Endothelial cell of umbilical vein (primary cell): ENCODE measurements at regions not wholly inside any gene's neighbourhood (a gene's known extent, or its start where the extent isn't known, plus 50 kb on each side); places are given as distances from the start of the nearest gene placed in this dataset.

Experiments used
- BruUV-seq: library from RNA; stranded (reverse); fragments of 400-500 nt; replicated peaks from 2 replicates; lab custom pipeline; 2021; lab: Mats Ljungman, UMichigan
- CTCF ChIA-PET: fragments of 300-600, 350-600 bp; sonication (Branson Sonifier 250); formaldehyde crosslinking; loops from one replicate; lab custom pipeline; 2021; ENCODE audit warnings: antibody characterized with exemption, inconsistent platforms; lab: Charles Lee
- POLR2A ChIA-PET: fragments of 300-600, 350-600 bp; sonication (Branson Sonifier 250); formaldehyde crosslinking; loops from one replicate; lab custom pipeline; 2021; ENCODE audit warnings: antibody characterized with exemption, inconsistent platforms; lab: Charles Lee
- DNase-seq: peaks from one replicate; pipeline ENCODE4 v3.0.0-alpha.2; 2011; ENCODE audit warnings: low read depth, low spot score
- FAIRE-seq: peaks from 2 replicates; lab custom pipeline; 2011; peaks lifted over from hg19 to GRCh38; lab: Jason Lieb, UNC
- H2AFZ ChIP-seq: 2 replicates; pipeline ENCODE4 v1.6.0; 2012; ENCODE audit warnings: low read depth, low read length, control low read depth, inconsistent platforms
- H3K27ac ChIP-seq: 2 replicates; pipeline ENCODE4 v1.5.1; 2011; ENCODE audit warnings: low read depth, mild to moderate bottlenecking, control low read depth, low read length, moderate library complexity; ENCODE audit not compliant: insufficient read depth
- H3K27me3 ChIP-seq, 2 experiments: 2 replicates each; pipeline versions ENCODE4 v1.6.0 to v1.6.1; 2011; ENCODE audit warnings: low read length in 2 of 2, mixed read lengths in 1 of 2; ENCODE audit not compliant: control insufficient read depth in 2 of 2, insufficient read depth in 2 of 2
- H3K36me3 ChIP-seq, 2 experiments: 2 replicates in 1 of 2; 3 replicates in 1 of 2; pipeline ENCODE4 v1.5.1; 2011; ENCODE audit warnings: low read length in 2 of 2, mild to moderate bottlenecking in 1 of 2, moderate library complexity in 1 of 2; ENCODE audit not compliant: control insufficient read depth in 2 of 2, insufficient read depth in 2 of 2; ENCODE audit errors: extremely low read depth in 1 of 2
- H3K4me1 ChIP-seq: 3 replicates; pipeline ENCODE4 v1.5.1; 2011; ENCODE audit warnings: mild to moderate bottlenecking, low read length; ENCODE audit not compliant: control insufficient read depth, insufficient read depth; ENCODE audit errors: extremely low read depth
- H3K4me2 ChIP-seq: 2 replicates; pipeline ENCODE4 v1.6.1; 2011; ENCODE audit warnings: low read length, control low read depth, mixed read lengths; ENCODE audit not compliant: insufficient read depth
- H3K4me3 ChIP-seq, 3 experiments: fragments of 200-600 bp in 1 of 3; sonication (generic), shearing (Covaris generic) in 1 of 3; replicated peaks in 1 of 3; 2 replicates each; pipeline ENCODE4 v1.5.1; 2011 to 2016; ENCODE audit warnings: control low read depth in 3 of 3, low read length in 3 of 3, mild to moderate bottlenecking in 2 of 3, inconsistent platforms in 1 of 3, low read depth in 1 of 3, moderate library complexity in 1 of 3; ENCODE audit not compliant: insufficient read depth in 1 of 3
- H3K79me2 ChIP-seq: 2 replicates; pipeline ENCODE4 v1.6.0; 2012; ENCODE audit warnings: low read length, inconsistent platforms; ENCODE audit not compliant: control insufficient read depth, insufficient read depth
- H3K9ac ChIP-seq: replicated peaks from 2 replicates; pipeline ENCODE3; 2011; ENCODE audit warnings: low read length, control low read depth; ENCODE audit not compliant: insufficient read depth; ENCODE audit errors: extremely low read depth
- H3K9me1 ChIP-seq: replicated peaks from 3 replicates; pipeline ENCODE4 v1.6.0; 2011; ENCODE audit warnings: mild to moderate bottlenecking, low read length; ENCODE audit not compliant: control insufficient read depth, insufficient read depth; ENCODE audit errors: extremely low read depth
- H3K9me3 ChIP-seq: replicated peaks from 2 replicates; pipeline ENCODE4 v1.5.1; 2012; ENCODE audit warnings: low read length, inconsistent platforms; ENCODE audit not compliant: control insufficient read depth, insufficient read depth
- H4K20me1 ChIP-seq: replicated peaks from 2 replicates; pipeline ENCODE3; 2011; ENCODE audit warnings: mild to moderate bottlenecking, low read length; ENCODE audit not compliant: control insufficient read depth, insufficient read depth; ENCODE audit errors: extremely low read depth
- EZH2 ChIP-seq: IDR thresholded peaks from 2 replicates; pipeline ENCODE4 v1.6.1; 2012; ENCODE audit warnings: borderline replicate concordance, low read depth, mild to moderate bottlenecking, moderate library complexity, low read length, inconsistent platforms; ENCODE audit not compliant: severe bottlenecking
- FOS ChIP-seq: IDR thresholded peaks from 2 replicates; pipeline ENCODE4 v1.6.1; 2011; ENCODE audit warnings: mild to moderate bottlenecking, low read length, moderate library complexity, borderline replicate concordance; ENCODE audit not compliant: insufficient read depth
- GATA2 ChIP-seq: IDR thresholded peaks from 2 replicates; pipeline ENCODE4 v1.7.0; 2011; ENCODE audit warnings: low read depth, mild to moderate bottlenecking, moderate library complexity, mixed read lengths, low read length; ENCODE audit not compliant: insufficient read length, insufficient read depth
- JUN ChIP-seq: IDR thresholded peaks from 2 replicates; pipeline ENCODE4 v1.6.1; 2011; ENCODE audit warnings: borderline replicate concordance, low read depth; ENCODE audit not compliant: insufficient read length, insufficient read depth
- MYC ChIP-seq: IDR thresholded peaks from one replicate; pipeline ENCODE4 v1.6.1; 2011; ENCODE audit warnings: mild to moderate bottlenecking, low read depth, low read length
- POLR2A ChIP-seq: IDR thresholded peaks from 2 replicates; pipeline ENCODE4 v1.6.1; 2012; ENCODE audit warnings: low read depth, mild to moderate bottlenecking, control low read depth, low read length
- POLR2AphosphoS5 ChIP-seq: IDR thresholded peaks from 2 replicates; pipeline ENCODE4 v1.6.1; 2012; ENCODE audit warnings: low read depth, mild to moderate bottlenecking, control low read depth, low read length, moderate library complexity; ENCODE audit not compliant: insufficient read depth
- dilution Hi-C: fragments of 300-500 bp; cut with MboI; formaldehyde crosslinking; loops from one replicate; pipeline ENCODE4 v1.15.0; 2019; ENCODE audit warnings: low sequenced_read_pairs; ENCODE audit not compliant: extremely low pct_ligation_motif_present
- intact Hi-C: fragments of 100-400 bp; cut with micrococcal nuclease; formaldehyde crosslinking; loops from one replicate; pipeline ENCODE4 v1.10.0; 2022
- TF ChIP-seq, protein P1 (sequence below): IDR thresholded peaks from 2 replicates; pipeline ENCODE4 v1.6.1; 2011; ENCODE audit not compliant: insufficient read depth, insufficient read length
- TF ChIP-seq, protein P2 (sequence below), 2 donors: IDR thresholded peaks; 1 replicate in 1 of 2; 2 replicates in 1 of 2; pipeline ENCODE4 v1.5.1; 2011; ENCODE audit warnings: low read length in 2 of 2, mild to moderate bottlenecking in 2 of 2, moderate library complexity in 2 of 2, control low read depth in 1 of 2, inconsistent platforms in 1 of 2, low read depth in 1 of 2; ENCODE audit not compliant: insufficient read depth in 1 of 2; ENCODE audit errors: extremely low read depth in 1 of 2

DNA sequence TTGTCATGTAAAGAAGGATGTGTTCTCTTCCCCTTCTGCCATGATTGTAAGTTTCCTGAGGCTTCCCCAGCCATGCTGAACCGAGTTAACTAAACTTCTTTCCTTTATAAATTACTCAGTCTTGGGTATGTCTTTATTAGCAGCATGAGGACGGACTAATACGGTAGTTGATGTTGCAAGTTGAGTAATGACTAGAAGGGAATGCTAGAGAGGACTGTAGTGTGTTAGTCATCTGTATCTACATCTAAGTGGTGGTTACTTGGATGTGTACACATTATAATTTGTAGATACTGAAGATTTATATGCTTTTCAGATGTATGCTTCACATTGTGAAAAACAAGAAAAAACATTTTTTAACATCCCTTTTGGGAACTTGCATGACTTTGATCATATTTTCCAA, 244.6 kb downstream of the POLR1F start:
- Histone ChIP-seq H2AFZ (no peak overlapping the region), H3K9ac (no peak overlapping the region), H3K4me1 (no peaks in the 10 kb centered on the region), H3K27me3 (no peaks in the 10 kb centered on the region), H3K4me2 (no peak overlapping the region), H4K20me1 (no peaks in the 10 kb centered on the region), H3K36me3 (no peaks in the 10 kb centered on the region), H3K9me1 (no peaks in the 10 kb centered on the region), H3K4me3 (no peak overlapping the region), H3K9me3 (no peaks in the 10 kb centered on the region), H3K27ac (no peak overlapping the region), H3K79me2 (no peaks in the 10 kb centered on the region)
- dilution Hi-C loops (no loop called here), intact Hi-C loops (no loop called here)
- CTCF ChIA-PET = interaction anchor here (1.4 kb wide), 1 partner anchor 28 kb away, joined by 6 read pairs; no protein-coding TSS in a partner anchor
- FAIRE-seq (no peak), DNase-seq (no peak)
- POLR2A ChIA-PET = no interaction called here
- TF ChIP-seq MYC = no peak
- no peak for TF ChIP-seq POLR2AphosphoS5
- TF ChIP-seq, protein P1, sequence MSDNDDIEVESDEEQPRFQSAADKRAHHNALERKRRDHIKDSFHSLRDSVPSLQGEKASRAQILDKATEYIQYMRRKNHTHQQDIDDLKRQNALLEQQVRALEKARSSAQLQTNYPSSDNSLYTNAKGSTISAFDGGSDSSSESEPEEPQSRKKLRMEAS = no peak
- TF ChIP-seq, protein P2, sequence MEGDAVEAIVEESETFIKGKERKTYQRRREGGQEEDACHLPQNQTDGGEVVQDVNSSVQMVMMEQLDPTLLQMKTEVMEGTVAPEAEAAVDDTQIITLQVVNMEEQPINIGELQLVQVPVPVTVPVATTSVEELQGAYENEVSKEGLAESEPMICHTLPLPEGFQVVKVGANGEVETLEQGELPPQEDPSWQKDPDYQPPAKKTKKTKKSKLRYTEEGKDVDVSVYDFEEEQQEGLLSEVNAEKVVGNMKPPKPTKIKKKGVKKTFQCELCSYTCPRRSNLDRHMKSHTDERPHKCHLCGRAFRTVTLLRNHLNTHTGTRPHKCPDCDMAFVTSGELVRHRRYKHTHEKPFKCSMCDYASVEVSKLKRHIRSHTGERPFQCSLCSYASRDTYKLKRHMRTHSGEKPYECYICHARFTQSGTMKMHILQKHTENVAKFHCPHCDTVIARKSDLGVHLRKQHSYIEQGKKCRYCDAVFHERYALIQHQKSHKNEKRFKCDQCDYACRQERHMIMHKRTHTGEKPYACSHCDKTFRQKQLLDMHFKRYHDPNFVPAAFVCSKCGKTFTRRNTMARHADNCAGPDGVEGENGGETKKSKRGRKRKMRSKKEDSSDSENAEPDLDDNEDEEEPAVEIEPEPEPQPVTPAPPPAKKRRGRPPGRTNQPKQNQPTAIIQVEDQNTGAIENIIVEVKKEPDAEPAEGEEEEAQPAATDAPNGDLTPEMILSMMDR (IDR thresholded peaks at IDR 0.05; ENCODE audit: extremely low read depth in 1 of 2, insufficient read depth in 1 of 2, low read depth in 1 of 2, low read length in 2 of 2) = no peak
- BruUV-seq = no TSS peak

DNA sequence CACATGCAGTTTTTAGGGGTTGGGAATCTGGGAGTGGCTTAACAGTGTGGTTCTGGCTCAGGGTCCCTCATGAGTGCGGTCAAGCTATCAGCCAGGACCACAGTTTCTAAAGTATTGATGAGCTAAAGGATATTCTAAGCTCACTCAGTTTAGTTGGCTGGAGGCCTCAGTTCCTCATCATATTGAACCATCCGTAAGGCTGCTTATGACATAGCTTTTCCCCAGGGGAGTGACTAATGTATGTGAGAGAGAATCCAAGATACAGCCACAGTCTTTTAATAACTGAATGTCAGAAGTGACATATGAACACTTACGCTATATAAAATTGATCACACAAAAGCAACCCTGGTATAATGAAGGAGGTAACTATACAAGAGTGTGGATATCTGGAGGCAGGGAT, 245.3 kb downstream of the POLR1F start:
- H3K27ac ChIP-seq = no peak overlapping the region
- H3K36me3 ChIP-seq = no peaks in the 10 kb centered on the region
- no peak overlapping the region for H3K9ac ChIP-seq
- no peak overlapping the region for H3K4me3 ChIP-seq
- FAIRE-seq (no peak), DNase-seq (no peak)
- ChIA-PET CTCF (no interaction called here), POLR2A (no interaction called here)
- H3K9me3 ChIP-seq = no peaks in the 10 kb centered on the region
- no peak overlapping the region for H2AFZ ChIP-seq
- BruUV-seq = no TSS peak
- no peaks in the 10 kb centered on the region for H3K79me2 ChIP-seq
- no peaks in the 10 kb centered on the region for H3K27me3 ChIP-seq
- intact Hi-C loops = no loop called here
- H3K9me1 ChIP-seq = no peaks in the 10 kb centered on the region
- H4K20me1 ChIP-seq = no peaks in the 10 kb centered on the region
- dilution Hi-C loops = no loop called here
- H3K4me1 ChIP-seq = no peaks in the 10 kb centered on the region
- no peak overlapping the region for H3K4me2 ChIP-seq
- TF ChIP-seq JUN (no peak), MYC (no peak), EZH2 (no peak), FOS (no peak), GATA2 (no peak), POLR2A (no peak), POLR2AphosphoS5 (no peak)
- TF ChIP-seq, protein P1 = no peak
- TF ChIP-seq, protein P2 (IDR thresholded peaks at IDR 0.05; ENCODE audit: extremely low read depth in 1 of 2, insufficient read depth in 1 of 2, low read depth in 1 of 2, low read length in 2 of 2) = no peak
